Smooth muscle cell of the brain vasculature (primary cell): ENCODE measurements at regions not wholly inside any gene's neighbourhood (a gene's known extent, or its start where the extent isn't known, plus 50 kb on each side); places are given as distances from the start of the nearest gene placed in this dataset.
A peak's percentile ranks its signal among the peaks of the same experiment; 100 is the strongest.

ENCODE experiments used
- DNase-seq: peaks from one replicate; pipeline ENCODE4 v3.0.0-alpha.2; 2012; ENCODE audit warnings: low read depth, low spot score

DNA sequence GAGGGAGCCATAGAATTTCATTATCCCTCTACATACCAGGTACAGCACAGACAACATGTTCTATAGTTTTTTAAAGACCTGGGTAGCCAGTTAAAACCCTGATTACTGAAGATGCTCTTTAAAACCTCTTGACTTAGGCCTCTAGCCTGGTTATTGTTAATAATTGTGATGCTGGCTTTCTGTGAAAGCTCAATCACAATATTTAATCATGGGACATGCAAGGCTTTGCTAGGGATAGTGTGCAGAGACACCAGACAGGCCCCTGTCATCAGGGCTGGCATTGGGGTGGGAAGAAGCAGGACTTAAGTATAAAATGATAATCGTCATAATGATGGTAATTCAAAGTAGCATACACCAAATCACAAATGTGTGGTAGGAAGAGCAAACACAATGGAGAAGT, 274.4 kb downstream of the PTBP2 start:
- DNase-seq: no peak

DNA sequence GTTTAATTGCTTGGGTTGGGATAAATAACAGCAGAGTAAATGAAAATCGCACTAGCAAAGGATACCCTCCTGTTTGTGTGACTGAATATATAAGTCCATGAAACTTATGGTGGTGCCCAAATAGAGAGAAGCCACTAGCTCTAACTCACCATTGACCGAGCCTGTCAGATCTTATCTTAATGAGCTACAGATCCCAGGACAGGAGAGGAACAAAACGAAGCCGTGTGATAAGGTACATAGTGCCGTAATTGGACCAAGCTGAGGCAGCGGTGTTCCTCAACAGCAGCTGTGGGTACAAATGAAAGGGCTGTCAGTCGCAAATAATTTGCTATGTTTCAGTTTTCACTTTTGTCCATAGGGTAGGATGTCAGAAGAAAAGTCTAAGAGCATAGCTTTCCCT, 276.1 kb downstream of the PTBP2 start:
- no peak for DNase-seq

- DNase-seq: no peak
Observed at GRCh38 chr1:96998466-96998865, 276.9 kb downstream of the PTBP2 start.

GRCh38 chr1:96999191-96999590, 277.6 kb downstream of the PTBP2 start:
- no peak for DNase-seq

DNA sequence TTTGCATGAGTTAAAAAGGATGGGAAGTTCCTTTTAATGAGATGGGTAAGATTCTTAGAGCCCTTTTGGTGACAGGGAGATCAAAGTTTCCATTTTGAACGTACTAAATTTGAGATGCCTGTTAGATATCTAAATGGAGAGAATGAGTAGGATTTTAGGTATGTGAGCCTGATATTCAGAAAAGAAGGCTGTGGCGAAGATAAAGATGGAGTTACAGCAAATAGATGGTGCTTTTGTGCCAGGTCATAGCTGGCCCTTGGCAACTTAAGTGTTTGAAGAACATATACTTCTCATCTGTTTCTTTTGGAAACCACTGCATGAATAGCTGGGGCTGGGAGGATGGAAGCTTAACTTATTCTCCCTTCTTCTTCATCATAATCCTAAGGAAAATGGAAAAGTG, 282.5 kb downstream of the PTBP2 start:
- DNase-seq: no peak

DNA sequence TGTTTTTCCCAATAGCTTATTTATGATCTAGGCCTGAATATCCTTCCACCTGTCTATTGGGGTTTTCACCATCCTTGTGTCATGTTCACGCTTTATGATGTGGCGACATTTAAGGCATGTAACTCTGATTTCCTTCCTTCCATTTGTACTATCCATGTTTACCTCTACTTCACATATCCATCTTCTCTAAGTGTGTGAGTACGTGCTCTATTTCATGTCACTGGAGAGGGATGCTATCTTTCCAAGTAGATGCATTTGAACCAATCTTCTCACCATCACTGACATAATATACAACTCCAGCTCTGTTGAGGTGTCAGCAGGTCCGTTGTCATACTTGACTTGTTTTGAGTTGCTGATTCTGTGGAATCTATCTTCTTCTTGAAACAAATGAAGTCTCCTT, 283.2 kb downstream of the PTBP2 start:
- DNase-seq: no peak

DNA sequence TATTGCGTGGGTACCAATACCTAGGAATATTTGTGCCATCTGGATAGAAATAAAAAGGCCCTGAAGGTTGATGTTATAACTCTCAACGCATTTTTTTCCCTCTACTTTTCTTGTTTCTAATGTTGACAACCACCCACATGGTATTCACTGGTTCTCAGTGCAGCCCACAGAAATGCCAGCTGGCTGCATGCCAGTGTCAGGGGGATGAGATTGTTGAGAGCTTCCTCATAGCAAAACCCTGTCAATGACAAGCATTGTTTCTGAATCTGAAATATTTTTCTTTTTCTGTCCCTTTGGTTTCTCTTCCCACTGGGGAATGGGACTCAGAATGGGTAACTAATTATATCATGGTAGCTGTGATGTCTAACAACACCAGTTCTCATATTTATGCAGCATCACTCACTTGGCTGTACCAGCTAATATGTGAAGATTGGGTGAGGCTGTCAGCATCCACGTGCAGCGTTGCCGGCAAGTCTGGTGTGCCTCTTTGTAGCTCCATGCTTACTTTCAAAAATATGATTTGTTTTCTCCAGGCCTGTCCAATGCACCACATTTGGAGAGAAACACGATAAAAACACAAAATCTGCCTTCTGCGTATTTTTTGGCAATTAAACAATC, 284.6 kb downstream of the PTBP2 start:
- peak; percentile 63 for DNase-seq

GRCh38 chr1:97007840-97008604, 286.4 kb downstream of the PTBP2 start:
- DNase-seq: no peak

GRCh38 chr1:97010566-97011264, 289.1 kb downstream of the PTBP2 start:
- no peak for DNase-seq

DNA sequence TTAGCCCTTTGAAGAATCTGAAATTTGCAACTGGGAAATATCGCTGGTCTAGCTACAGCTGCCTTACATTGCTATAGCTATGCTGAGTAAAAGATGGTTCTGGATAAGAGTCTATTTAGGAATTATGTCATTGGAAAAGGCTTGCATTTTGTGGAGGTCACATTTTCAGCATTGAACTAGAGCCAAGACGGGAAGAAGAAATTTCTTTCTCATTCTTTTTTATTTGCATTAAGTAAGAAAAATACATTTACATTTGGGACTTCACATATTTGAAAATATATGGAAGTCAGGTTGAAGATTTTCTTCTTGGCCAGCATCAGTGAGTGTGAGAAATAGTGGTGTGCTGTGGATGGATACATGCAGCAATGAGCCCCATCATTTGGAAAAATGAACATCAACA, 291.6 kb downstream of the PTBP2 start:
- DNase-seq: no peak

DNA sequence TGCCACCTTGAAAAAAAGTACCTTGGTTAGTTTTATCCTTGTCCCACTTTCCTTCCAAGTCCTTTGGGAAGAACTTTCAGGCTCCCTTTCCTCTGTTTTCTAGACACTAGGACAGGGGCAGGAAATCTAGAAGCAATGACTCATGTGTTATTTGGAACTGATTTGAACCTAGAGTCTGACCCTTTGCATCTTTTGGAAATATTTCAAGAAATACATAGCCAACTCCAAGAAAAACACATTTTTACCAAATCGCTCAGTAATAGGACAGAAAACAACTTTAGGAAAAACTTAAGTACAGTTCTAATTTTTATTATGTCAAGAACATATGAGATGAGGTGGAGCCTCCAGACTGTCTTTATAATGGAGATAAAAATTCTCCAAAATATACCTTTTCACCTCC, 292.4 kb downstream of the PTBP2 start:
- peak; percentile 65 for DNase-seq

- no peak for DNase-seq
Observed at GRCh38 chr1:97014426-97014825, 292.8 kb downstream of the PTBP2 start.

GRCh38 chr1:97017895-97018294, 296.3 kb downstream of the PTBP2 start:
- no peak for DNase-seq
